CMK (cell line): ENCODE measurements at regions not wholly inside any gene's neighbourhood (a gene's known extent, or its start where the extent isn't known, plus 50 kb on each side); places are given as distances from the start of the nearest gene placed in this dataset.

Experiments used
- DNase-seq: peaks from one replicate; pipeline ENCODE4 v3.0.0-alpha.2; 2010; ENCODE audit warnings: low read depth

DNA sequence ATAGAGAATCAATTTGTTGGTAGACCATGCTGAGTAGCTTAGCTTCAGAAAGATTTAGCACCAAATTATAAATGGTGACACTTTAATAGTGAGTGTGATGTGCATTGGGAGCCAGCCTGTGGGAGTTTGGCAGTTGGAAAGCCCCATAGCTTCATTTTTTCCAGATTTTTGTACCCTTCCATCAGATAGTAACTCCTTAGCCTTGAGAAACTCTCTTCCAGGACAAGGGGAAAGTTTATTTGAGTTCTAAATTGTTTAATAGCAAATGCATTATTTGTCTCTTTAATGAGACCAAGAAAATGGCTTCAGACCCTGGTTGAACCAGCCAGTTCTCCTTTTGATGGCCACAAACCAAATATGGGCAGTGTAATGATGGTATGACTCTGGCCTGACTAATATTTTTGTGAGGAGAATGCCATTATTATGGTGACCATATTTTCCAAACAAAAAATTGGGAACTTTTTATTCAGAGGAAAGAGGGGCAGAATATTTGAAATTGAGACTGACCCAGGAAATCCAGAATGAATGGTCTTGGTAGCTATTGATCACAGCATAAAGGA lies 49.8 kb downstream of the PLCE1 start:
- no peak for DNase-seq

- DNase-seq: no peak
Measured at GRCh38 chr10:94046098-94046497, 52.4 kb downstream of the PLCE1 start.

DNA sequence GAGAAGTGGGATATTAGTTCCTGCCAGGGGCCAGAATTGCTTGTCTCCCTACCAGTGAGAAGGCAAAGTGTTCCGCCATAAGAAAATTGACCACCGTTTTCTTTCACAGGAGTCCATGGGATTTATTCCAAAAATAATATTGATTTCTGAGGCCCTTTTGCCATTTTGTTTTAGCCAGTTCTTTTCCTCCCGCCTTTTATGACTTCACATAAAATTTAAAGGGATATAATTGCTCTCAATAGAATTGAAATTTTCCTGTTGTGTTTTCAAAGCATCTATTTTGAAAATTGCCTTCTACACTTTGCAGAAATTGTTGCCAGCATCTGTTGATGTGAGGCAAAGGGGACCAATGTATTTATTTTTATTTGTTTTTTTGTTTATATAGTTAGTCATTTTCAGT lies 53.6 kb downstream of the PLCE1 start:
- DNase-seq: no peak

DNA sequence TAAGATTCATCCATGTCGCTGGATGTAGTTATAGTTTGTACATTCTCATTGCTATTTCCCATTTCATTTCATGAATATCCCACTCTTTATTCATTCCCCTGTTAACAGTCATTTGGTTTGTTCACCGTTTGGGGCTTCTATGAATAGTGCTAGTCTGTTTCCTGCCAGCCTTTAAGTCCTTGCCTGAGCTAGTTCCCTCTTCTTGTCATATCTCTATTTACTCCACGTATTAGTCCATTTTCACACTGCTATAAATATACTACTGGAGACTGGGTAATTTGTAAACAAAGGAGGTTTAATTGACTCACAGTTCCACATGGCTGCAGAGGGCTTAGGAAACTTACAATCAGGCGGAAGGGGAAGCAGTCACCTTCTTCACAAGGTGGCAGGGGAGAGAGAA lies 56.2 kb downstream of the PLCE1 start:
- DNase-seq: no peak

GRCh38 chr10:94052281-94052680 lies 58.5 kb downstream of the PLCE1 start:
- no peak for DNase-seq

DNA sequence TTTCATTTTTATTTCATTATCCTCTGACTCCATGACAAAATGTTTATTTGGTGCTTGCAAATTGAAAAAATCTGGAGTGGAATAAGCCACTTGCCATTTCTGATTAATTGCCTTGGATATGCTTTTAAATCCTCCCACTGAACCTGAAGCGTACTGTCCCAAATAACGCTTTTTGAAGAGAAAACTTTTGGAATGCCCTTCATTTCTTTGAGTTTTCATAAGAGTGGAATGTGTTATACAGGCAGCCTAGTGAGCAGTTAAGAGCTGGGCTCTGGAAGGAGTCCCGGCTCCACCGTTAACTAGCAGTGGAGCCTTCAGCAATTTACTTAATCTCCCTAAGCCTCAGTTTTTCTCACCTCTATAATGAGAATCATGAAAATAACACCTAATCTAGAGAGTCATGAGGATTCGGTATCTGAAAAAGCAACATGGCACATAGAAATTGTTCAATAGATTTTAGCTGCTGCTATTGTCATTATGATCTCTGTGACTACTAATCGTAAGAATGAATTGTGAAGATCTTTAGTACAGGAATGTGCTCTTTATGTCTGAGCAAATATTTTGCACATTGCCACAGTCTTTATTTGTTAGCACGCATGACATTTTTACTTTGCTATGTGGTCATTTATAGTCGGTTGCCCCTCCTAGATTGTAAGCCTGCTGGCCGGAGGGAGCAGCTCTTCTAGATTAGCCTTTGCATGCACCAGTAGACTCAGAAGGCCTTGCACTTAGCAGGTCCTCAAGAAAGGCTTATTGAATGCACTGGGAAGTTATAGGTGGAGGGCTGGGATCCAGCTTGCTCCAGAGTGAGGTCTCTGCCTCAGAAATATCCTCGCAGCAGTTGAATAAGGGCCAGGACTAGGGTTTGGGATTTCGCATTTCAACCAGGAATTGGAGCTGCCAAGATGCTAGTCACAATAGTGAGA lies 59.4 kb downstream of the PLCE1 start:
- no peak for DNase-seq

DNA sequence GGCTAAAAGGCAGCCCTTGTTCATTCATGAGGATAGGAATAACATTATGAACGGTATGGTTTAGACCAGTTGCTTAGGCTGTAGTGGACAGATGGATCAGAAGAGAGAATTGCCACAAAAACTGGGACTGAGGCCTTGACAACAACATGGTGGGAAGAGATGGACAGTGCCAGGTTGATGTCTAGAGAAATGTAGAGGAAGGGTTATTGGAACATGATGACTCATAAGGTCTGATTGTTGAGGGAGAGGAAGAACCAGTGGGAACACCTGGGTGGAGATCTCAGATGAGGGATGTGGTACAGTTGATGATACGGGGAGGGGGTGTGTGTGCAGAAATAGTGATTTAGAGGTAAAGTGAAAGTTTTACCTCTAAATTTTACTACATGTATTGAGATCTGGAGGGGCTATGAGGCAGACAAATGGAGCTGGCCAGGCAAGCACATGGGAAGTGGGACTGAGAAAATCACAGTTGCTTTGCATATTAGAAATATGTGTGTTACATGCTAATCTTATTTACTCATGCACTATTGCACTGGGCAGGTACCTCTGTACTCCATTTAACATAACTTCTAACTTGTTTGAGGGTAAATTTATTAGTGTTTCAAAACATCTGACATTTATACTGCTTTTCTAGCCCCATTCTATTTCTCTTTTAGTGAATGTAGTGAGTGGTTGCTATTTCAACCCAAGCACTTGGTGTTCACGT lies 65.6 kb downstream of the PLCE1 start:
- no peak for DNase-seq

DNA sequence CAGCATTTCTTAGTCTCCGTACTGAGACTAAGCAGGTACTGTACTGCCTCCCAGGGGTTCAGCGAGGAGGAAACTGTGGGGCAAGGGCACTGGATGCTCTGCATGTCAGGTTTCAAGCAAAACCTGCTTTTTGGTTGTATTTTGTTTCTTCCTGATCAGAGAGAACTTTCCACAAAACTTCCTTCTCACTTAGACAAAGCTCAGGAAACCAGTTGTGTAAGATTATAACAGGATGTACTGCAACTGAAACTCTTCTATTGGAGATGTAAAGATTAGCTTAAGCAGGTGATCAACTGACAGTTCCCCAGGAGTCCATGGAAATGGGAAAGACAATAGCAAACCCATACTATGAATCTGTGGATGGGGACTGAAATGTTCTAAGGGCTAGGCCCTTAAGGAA lies 67.3 kb downstream of the PLCE1 start:
- no peak for DNase-seq

DNA sequence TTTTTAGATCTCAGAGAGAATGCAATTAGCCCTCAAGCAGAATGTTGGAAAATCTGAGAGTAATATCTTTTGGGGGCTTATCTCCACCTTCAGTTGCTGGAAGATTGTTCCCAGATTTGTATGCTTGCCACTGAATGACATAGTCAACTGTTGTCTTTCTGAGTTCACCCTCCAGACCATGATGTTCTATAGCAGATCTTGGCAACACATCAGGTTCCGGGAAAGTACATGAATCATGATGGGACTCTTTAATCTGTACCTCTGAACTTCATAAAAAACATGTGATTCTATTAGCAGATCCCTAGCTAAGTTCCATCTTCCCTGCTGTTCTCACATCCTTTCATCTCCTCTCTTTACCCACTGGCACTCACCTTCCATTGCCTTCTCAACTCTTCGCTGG lies 68.9 kb downstream of the PLCE1 start:
- DNase-seq: no peak

- no peak for DNase-seq
Measured at GRCh38 chr10:94065362-94065761, 71.6 kb downstream of the PLCE1 start.

DNA sequence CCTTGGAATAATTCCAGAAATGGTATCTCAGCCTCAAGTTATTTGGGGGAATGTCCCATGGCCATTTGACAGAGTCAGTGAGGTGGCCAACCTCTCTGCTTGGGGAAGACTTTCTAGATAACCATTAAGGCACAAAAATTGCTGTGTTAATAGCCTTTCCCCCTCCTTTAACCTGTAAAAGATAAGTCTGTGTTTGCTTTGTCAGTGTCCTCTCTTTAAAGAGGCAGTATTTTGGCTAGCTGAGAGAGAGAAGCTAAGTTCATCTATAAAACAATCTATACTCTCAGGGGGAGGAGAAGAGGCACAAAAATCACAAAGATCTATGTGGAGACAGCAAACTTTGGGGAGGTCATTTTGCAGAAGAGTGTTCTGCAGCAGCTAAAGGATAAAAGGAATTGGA lies 72.1 kb downstream of the PLCE1 start:
- no peak for DNase-seq

DNA sequence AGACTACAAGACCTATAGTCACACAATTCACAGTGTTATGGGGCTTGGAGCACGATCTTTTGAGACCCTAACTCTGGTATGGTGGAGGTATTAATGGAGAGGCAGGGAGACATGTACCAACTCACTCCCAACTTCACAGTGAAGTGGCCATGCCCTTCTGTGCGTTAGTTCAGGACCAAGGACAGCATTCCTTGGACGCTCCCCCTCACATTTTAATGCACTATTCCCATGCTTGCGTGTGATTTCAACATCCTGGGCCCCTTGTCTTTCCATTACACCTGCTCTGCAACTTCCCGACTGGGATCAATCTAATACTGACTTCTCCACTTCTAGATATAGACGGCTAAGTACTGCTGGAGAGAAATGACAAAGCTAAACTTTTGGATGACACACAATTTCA lies 72.7 kb downstream of the PLCE1 start:
- no peak for DNase-seq

DNA sequence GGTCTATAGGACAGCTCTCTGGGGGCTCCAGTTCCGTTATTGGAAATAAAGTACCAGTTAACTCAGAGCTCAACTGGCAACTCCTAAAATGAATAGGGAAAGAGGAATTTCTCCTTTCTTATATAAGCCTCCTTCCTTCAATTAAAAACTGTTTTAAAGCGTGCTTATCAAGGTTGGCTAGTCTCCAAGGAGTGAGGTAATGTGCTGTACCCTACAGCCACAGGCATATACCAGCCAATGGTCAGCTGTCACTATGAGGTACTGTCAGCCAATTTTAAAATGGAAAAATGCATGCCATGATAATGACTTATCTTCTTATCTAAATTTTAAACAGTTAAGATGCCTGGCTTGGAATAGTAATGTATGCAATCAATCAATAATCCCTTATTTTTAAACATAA lies 76.2 kb downstream of the PLCE1 start:
- no peak for DNase-seq

DNA sequence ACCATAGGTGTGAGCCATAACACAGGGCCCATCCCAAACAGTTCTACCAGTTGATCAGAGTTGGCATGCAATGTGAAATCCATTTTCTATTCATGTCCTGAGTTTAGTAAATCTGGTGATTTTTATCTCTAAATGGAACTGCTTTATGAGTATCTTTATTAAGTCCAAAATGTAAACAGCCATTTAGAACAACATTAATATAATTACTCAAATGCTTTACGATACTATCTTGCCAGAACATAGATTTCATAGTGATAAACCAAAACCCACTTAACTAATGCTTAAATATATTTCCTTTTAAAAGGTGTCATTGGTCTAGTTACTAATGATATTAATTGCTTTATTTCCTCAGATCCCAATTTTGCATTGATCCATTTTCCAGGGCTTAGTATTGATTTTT lies 80.7 kb downstream of the PLCE1 start:
- DNase-seq: no peak

DNA sequence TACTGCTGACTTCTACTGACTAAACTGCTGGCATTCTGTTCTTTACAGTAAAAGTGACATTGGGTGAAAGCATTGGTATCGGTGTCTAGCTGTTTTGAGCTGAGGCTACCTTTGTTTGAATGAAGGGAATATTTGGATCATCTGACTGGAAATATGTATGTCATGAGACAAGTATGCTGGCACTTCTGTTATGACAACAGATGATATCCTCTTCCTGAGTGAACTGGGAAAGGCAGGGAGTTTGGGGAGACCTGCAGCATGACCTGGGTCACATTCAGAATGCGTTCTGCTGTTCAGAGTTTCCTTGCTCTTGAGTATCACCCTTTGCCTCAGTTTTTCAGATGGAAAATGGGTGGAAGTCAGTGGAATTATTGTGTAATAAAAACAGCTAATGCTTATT lies 81.8 kb downstream of the PLCE1 start:
- DNase-seq: no peak

- no peak for DNase-seq
Measured at GRCh38 chr10:94076325-94076841, 82.7 kb downstream of the PLCE1 start.

GRCh38 chr10:94077042-94077441 lies 83.3 kb downstream of the PLCE1 start:
- no peak for DNase-seq

DNA sequence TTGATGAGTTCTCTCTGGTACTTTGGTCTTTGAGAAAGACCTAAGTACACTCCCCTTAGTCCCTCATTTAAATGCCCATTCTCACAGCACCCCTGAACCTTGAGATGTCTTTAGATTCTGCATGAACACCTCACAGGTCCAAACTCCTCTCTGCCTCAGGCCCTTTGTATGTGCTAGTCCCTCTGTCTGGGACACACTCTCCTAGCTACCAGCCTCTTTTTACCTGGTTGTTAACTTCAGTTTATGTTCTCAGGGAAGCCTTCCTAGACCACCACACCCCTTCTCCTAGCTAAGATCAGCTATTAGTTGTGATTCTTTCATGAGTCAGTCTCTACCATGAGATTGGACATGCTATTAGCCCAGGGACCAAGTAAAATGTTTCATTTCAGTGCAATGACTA lies 86.4 kb downstream of the PLCE1 start:
- DNase-seq: no peak

DNA sequence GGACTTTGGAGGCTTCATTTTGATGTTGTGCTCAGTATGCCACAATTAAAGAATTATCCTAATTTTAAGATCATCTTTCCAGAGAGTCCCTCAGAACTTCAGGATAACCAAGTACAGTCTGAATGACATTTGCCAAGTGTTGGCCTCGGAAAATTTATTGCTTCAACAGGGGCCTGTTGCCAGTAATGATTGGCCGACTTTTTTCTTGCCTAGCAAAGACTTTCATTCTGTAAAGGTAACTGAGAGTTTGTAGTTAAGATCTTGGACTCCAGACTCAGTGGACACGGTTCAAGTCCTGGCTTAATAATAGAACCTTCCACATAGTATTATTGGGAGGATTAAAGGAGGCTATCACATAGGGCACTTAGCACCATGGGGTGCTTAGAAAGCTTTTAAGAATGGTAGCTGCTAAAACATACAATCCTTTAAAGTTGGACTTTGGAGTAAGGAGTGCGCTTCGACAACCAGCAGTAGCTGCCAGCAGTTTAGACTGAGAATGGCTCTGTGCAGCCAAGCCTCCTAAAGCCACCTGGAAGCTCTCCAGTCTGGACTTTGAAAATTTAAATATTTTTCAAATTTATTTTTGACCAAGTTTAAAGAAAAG lies 90.0 kb downstream of the PLCE1 start:
- no peak for DNase-seq

- no peak for DNase-seq
Measured at GRCh38 chr10:94084344-94084743, 90.6 kb downstream of the PLCE1 start.

- no peak for DNase-seq
Measured at GRCh38 chr10:94085288-94085687, 91.6 kb downstream of the PLCE1 start.

GRCh38 chr10:94085766-94086437 lies 92.2 kb downstream of the PLCE1 start:
- DNase-seq: no peak
